ENCODE measurements at regions not wholly inside any gene's neighbourhood (a gene's known extent, or its start where the extent isn't known, plus 50 kb on each side); places are given as distances from the start of the nearest gene placed in this dataset.

DNA sequence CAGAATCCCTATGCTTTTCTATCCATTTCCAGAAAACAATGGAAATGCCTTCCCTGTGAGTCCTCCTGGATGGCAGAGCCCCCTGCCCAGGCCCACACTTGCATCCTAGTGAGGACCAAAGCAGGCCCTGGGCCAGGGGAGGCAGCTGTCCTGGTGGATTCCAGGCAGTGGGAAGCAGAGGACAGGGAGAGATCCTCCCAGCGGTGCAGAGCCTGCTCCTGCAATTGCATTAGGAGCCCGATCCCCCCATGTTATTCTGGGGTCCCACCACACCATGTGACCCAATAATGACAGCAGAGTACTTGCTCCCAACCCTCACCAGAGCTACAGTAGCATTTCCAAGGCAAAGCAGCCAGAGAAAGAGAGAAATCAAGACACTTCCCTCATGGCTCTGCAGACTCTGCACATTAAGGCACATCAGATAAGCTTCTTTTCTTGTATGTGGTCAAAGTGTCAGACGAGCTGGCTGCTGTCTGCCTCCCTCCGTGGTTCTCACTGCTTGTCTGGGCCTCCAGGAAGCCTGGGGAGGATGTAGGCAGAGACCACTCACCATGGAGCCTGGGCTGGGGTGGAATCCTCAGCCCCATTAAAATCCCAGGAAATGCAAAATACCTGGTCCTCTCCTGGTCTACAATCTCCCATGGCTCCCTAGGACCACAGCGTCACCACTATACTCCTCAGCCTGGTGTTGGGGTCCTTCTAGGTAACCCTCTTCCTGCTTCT lies 54.9 kb upstream of the RUNX3 start:
- no peak overlapping the region for H3K4me2 ChIP-seq (ENCODE audit: low read length)
- no peaks in the 10 kb centered on the region for H3K27me3 ChIP-seq (ENCODE audit: insufficient read depth, low read depth, low read length)
- no peaks in the 10 kb centered on the region for H3K9me3 ChIP-seq (ENCODE audit: low read length)
- H3K9me2 ChIP-seq (ENCODE audit: insufficient read depth, low read length), result no peaks in the 10 kb centered on the region
- TF ChIP-seq RAD21 (conservative IDR thresholded peaks at IDR 0.05), result no peak
- no peak for TF ChIP-seq EZH2 (IDR thresholded peaks at IDR 0.05; ENCODE audit: borderline replicate concordance, insufficient read depth, low read length, poor library complexity, severe bottlenecking)
- no peak for TF ChIP-seq EP300 (conservative IDR thresholded peaks at IDR 0.05; ENCODE audit: poor library complexity, severe bottlenecking)
- no peak for TF ChIP-seq POLR2AphosphoS5 (IDR thresholded peaks at IDR 0.05)
- TF ChIP-seq TAF1 (IDR thresholded peaks at IDR 0.05; ENCODE audit: low read depth), result no peak
- TF ChIP-seq MXI1 (conservative IDR thresholded peaks at IDR 0.05; ENCODE audit: poor library complexity, severe bottlenecking), result no peak
- TF ChIP-seq, protein P1, sequence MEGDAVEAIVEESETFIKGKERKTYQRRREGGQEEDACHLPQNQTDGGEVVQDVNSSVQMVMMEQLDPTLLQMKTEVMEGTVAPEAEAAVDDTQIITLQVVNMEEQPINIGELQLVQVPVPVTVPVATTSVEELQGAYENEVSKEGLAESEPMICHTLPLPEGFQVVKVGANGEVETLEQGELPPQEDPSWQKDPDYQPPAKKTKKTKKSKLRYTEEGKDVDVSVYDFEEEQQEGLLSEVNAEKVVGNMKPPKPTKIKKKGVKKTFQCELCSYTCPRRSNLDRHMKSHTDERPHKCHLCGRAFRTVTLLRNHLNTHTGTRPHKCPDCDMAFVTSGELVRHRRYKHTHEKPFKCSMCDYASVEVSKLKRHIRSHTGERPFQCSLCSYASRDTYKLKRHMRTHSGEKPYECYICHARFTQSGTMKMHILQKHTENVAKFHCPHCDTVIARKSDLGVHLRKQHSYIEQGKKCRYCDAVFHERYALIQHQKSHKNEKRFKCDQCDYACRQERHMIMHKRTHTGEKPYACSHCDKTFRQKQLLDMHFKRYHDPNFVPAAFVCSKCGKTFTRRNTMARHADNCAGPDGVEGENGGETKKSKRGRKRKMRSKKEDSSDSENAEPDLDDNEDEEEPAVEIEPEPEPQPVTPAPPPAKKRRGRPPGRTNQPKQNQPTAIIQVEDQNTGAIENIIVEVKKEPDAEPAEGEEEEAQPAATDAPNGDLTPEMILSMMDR (IDR thresholded peaks at IDR 0.05; ENCODE audit: poor library complexity, severe bottlenecking), result no peak
- no peak for TF ChIP-seq SMC3 (conservative IDR thresholded peaks at IDR 0.05; ENCODE audit: poor library complexity)
- TF ChIP-seq, protein P2, sequence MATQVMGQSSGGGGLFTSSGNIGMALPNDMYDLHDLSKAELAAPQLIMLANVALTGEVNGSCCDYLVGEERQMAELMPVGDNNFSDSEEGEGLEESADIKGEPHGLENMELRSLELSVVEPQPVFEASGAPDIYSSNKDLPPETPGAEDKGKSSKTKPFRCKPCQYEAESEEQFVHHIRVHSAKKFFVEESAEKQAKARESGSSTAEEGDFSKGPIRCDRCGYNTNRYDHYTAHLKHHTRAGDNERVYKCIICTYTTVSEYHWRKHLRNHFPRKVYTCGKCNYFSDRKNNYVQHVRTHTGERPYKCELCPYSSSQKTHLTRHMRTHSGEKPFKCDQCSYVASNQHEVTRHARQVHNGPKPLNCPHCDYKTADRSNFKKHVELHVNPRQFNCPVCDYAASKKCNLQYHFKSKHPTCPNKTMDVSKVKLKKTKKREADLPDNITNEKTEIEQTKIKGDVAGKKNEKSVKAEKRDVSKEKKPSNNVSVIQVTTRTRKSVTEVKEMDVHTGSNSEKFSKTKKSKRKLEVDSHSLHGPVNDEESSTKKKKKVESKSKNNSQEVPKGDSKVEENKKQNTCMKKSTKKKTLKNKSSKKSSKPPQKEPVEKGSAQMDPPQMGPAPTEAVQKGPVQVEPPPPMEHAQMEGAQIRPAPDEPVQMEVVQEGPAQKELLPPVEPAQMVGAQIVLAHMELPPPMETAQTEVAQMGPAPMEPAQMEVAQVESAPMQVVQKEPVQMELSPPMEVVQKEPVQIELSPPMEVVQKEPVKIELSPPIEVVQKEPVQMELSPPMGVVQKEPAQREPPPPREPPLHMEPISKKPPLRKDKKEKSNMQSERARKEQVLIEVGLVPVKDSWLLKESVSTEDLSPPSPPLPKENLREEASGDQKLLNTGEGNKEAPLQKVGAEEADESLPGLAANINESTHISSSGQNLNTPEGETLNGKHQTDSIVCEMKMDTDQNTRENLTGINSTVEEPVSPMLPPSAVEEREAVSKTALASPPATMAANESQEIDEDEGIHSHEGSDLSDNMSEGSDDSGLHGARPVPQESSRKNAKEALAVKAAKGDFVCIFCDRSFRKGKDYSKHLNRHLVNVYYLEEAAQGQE (IDR thresholded peaks at IDR 0.05; ENCODE audit: borderline replicate concordance), result no peak
- no peak overlapping the region for H2AFZ ChIP-seq (ENCODE audit: low read depth, low read length)
- H3K4me3 ChIP-seq (ENCODE audit: low read length), result no peak overlapping the region
- no peaks in the 10 kb centered on the region for H3K79me2 ChIP-seq (replicated peaks; ENCODE audit: insufficient read depth, low read length)
- no peak overlapping the region for H3K9ac ChIP-seq (ENCODE audit: low read length)
- no peaks in the 10 kb centered on the region for H4K20me1 ChIP-seq (ENCODE audit: insufficient read depth)
- no peaks in the 10 kb centered on the region for H3F3A ChIP-seq (ENCODE audit: insufficient read depth, low read length, poor library complexity, severe bottlenecking)
- no peaks in the 10 kb centered on the region for H3K36me3 ChIP-seq (ENCODE audit: insufficient read depth, low read length)
- no peak overlapping the region for H3K27ac ChIP-seq (ENCODE audit: low read length)

DNA sequence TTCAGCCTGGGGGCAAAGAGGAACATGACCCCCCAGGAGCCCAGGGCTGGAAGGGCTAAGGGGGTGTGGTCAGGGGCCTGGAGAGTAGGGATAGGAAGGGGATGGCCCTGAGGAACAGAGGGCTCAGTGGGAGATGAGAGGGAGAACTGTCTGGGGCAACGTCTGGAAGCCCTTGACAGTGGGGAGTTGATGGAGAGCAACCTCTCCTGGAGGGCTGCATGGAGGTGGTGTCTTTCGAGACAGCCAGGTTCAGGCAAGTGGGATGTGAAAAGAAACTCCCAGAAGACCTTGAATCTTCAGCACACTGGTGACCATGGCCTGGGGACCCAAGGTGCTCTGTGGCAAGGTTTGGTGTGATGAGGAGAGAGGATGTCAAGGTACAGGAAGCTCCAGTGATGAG lies 54.2 kb upstream of the RUNX3 start:
- Histone ChIP-seq H3K4me2 (ENCODE audit: low read length) (no peak overlapping the region), H3K36me3 (ENCODE audit: insufficient read depth, low read length) (no peaks in the 10 kb centered on the region), H4K20me1 (ENCODE audit: insufficient read depth) (no peaks in the 10 kb centered on the region), H3K79me2 (replicated peaks; ENCODE audit: insufficient read depth, low read length) (no peaks in the 10 kb centered on the region), H3K9me3 (ENCODE audit: low read length) (no peaks in the 10 kb centered on the region), H3K27me3 (ENCODE audit: insufficient read depth, low read depth, low read length) (no peaks in the 10 kb centered on the region), H3K4me3 (ENCODE audit: low read length) (no peak overlapping the region), H2AFZ (ENCODE audit: low read depth, low read length) (no peak overlapping the region), H3K9me2 (ENCODE audit: insufficient read depth, low read length) (no peaks in the 10 kb centered on the region), H3K9ac (ENCODE audit: low read length) (no peak overlapping the region), H3F3A (ENCODE audit: insufficient read depth, low read length, poor library complexity, severe bottlenecking) (no peaks in the 10 kb centered on the region), H3K27ac (ENCODE audit: low read length) (no peak overlapping the region)
- TF ChIP-seq EP300 (conservative IDR thresholded peaks at IDR 0.05; ENCODE audit: poor library complexity, severe bottlenecking) (no peak), MXI1 (conservative IDR thresholded peaks at IDR 0.05; ENCODE audit: poor library complexity, severe bottlenecking) (no peak), EZH2 (IDR thresholded peaks at IDR 0.05; ENCODE audit: borderline replicate concordance, insufficient read depth, low read length, poor library complexity, severe bottlenecking) (no peak), TAF1 (IDR thresholded peaks at IDR 0.05; ENCODE audit: low read depth) (no peak), POLR2AphosphoS5 (IDR thresholded peaks at IDR 0.05) (no peak), SMC3 (conservative IDR thresholded peaks at IDR 0.05; ENCODE audit: poor library complexity) (no peak), RAD21 (conservative IDR thresholded peaks at IDR 0.05) (no peak)
- TF ChIP-seq, protein P1 (IDR thresholded peaks at IDR 0.05; ENCODE audit: poor library complexity, severe bottlenecking), result no peak
- TF ChIP-seq, protein P2 (IDR thresholded peaks at IDR 0.05; ENCODE audit: borderline replicate concordance), result no peak
